ENCODE measurements at regions not wholly inside any gene's neighbourhood (a gene's known extent, or its start where the extent isn't known, plus 50 kb on each side); places are given as distances from the start of the nearest gene placed in this dataset.

GRCh38 chr18:64474255-64474654 is 325.4 kb upstream of the LINC00305 start:
- intact Hi-C loops (cut with DNase I): no loop called here
- no peaks in the 10 kb centered on the region for H3K9me3 ChIP-seq (ENCODE audit: control insufficient read depth in 2 of 3, insufficient read depth in 1 of 3, low read length in 3 of 3)
- no peak overlapping the region for H3K4me3 ChIP-seq (ENCODE audit: low read length in 3 of 3)
- peak in 1 of 5 donors; percentile 15 for DNase-seq
- no peak overlapping the region for H3K27ac ChIP-seq (ENCODE audit: low read depth in 2 of 2, low read length in 2 of 2)
- no peak overlapping the region for H3K9ac ChIP-seq (ENCODE audit: low read length in 3 of 3)
- FAIRE-seq: no peak
- no peak for TF ChIP-seq CTCF (IDR thresholded peaks at IDR 0.05; ENCODE audit: borderline replicate concordance, extremely low read depth, insufficient read depth)
- no peaks in the 10 kb centered on the region for H3K4me1 ChIP-seq (ENCODE audit: control insufficient read depth in 2 of 3, insufficient read depth in 2 of 3, low read depth in 1 of 3, low read length in 3 of 3)
- H3K27me3 ChIP-seq (ENCODE audit: control insufficient read depth, insufficient read depth, low read length): no peaks in the 10 kb centered on the region
- H3K36me3 ChIP-seq (ENCODE audit: control insufficient read depth in 2 of 3, insufficient read depth in 3 of 3, low read length in 3 of 3): no peaks in the 10 kb centered on the region

GRCh38 chr18:64449434-64449833 is 300.5 kb upstream of the LINC00305 start:
- Histone ChIP-seq H3K4me1 (ENCODE audit: control insufficient read depth in 2 of 3, insufficient read depth in 2 of 3, low read depth in 1 of 3, low read length in 3 of 3) (no peaks in the 10 kb centered on the region), H3K4me3 (ENCODE audit: low read length in 3 of 3) (no peak overlapping the region), H3K27me3 (ENCODE audit: control insufficient read depth, insufficient read depth, low read length) (no peaks in the 10 kb centered on the region), H3K36me3 (ENCODE audit: control insufficient read depth in 2 of 3, insufficient read depth in 3 of 3, low read length in 3 of 3) (no peaks in the 10 kb centered on the region), H3K9ac (ENCODE audit: low read length in 3 of 3) (no peak overlapping the region), H3K27ac (ENCODE audit: low read depth in 2 of 2, low read length in 2 of 2) (no peak overlapping the region), H3K9me3 (ENCODE audit: control insufficient read depth in 2 of 3, insufficient read depth in 1 of 3, low read length in 3 of 3) (no peaks in the 10 kb centered on the region)
- FAIRE-seq (no peak), DNase-seq (no peak)
- TF ChIP-seq CTCF (IDR thresholded peaks at IDR 0.05; ENCODE audit: borderline replicate concordance, extremely low read depth, insufficient read depth): no peak
- intact Hi-C loops (cut with DNase I): no loop called here

- no peak overlapping the region for H3K9ac ChIP-seq (ENCODE audit: low read length in 3 of 3)
- no peaks in the 10 kb centered on the region for H3K27me3 ChIP-seq (ENCODE audit: control insufficient read depth, insufficient read depth, low read length)
- no peak for TF ChIP-seq CTCF (IDR thresholded peaks at IDR 0.05; ENCODE audit: borderline replicate concordance, extremely low read depth, insufficient read depth)
- H3K9me3 ChIP-seq (ENCODE audit: control insufficient read depth in 2 of 3, insufficient read depth in 1 of 3, low read length in 3 of 3): no peaks in the 10 kb centered on the region
- DNase-seq (no peak), FAIRE-seq (no peak)
- H3K4me1 ChIP-seq (ENCODE audit: control insufficient read depth in 2 of 3, insufficient read depth in 2 of 3, low read depth in 1 of 3, low read length in 3 of 3): no peaks in the 10 kb centered on the region
- no peak overlapping the region for H3K27ac ChIP-seq (ENCODE audit: low read depth in 2 of 2, low read length in 2 of 2)
- intact Hi-C loops (cut with DNase I): no loop called here
- no peak overlapping the region for H3K4me3 ChIP-seq (ENCODE audit: low read length in 3 of 3)
- no peaks in the 10 kb centered on the region for H3K36me3 ChIP-seq (ENCODE audit: control insufficient read depth in 2 of 3, insufficient read depth in 3 of 3, low read length in 3 of 3)
Observed at GRCh38 chr18:64444819-64445218, 295.9 kb upstream of the LINC00305 start.

- DNase-seq (no peak), FAIRE-seq (no peak)
- H3K4me1 ChIP-seq (ENCODE audit: control insufficient read depth in 2 of 3, insufficient read depth in 2 of 3, low read depth in 1 of 3, low read length in 3 of 3): no peaks in the 10 kb centered on the region
- intact Hi-C loops (cut with DNase I): no loop called here
- TF ChIP-seq CTCF (IDR thresholded peaks at IDR 0.05; ENCODE audit: borderline replicate concordance, extremely low read depth, insufficient read depth): no peak
- H3K9me3 ChIP-seq (ENCODE audit: control insufficient read depth in 2 of 3, insufficient read depth in 1 of 3, low read length in 3 of 3): peaks cover 0 to 10% (median 1%) of the 10 kb centered on the region in 3 donors
- no peaks in the 10 kb centered on the region for H3K36me3 ChIP-seq (ENCODE audit: control insufficient read depth in 2 of 3, insufficient read depth in 3 of 3, low read length in 3 of 3)
- no peak overlapping the region for H3K9ac ChIP-seq (ENCODE audit: low read length in 3 of 3)
- H3K27me3 ChIP-seq (ENCODE audit: control insufficient read depth, insufficient read depth, low read length): no peaks in the 10 kb centered on the region
- no peak overlapping the region for H3K4me3 ChIP-seq (ENCODE audit: low read length in 3 of 3)
- no peak overlapping the region for H3K27ac ChIP-seq (ENCODE audit: low read depth in 2 of 2, low read length in 2 of 2)
Observed at GRCh38 chr18:64438178-64438577, 289.3 kb upstream of the LINC00305 start.

All from kidney (tissue), 13 donors.